GM19351 (cell line): ENCODE measurements at regions not wholly inside any gene's neighbourhood (a gene's known extent, or its start where the extent isn't known, plus 50 kb on each side); places are given as distances from the start of the nearest gene placed in this dataset.

Experiments
- ATAC-seq: cut with Tn5 transposase; IDR thresholded peaks from one replicate; pipeline ENCODE4 v1.9.1; 2021; ENCODE audit warnings: mild to moderate bottlenecking, moderate library complexity; ENCODE audit not compliant: unreplicated experiment

DNA sequence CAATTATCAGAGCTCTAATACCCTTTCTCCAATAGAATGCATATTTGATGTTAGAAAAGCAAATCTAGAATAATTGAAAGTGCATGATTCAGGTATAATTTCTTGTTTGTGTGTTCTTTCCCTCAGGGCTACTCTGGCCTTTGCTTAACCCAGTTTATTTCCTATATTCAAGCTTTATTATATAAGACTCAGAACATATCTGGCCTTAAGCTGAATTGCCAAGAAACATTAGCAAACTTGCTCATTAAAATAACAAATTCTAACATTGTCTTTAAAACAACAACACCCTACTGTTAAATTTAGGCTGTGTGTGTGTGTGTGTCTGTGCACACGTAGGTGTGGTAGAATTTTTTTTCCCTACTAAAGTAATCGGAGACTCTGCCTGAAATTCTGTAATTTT lies 426.5 kb downstream of the UTRN start:
- no peak for ATAC-seq

GRCh38 chr6:144712541-144712940 lies 427.4 kb downstream of the UTRN start:
- no peak for ATAC-seq

- ATAC-seq: no peak
Measured at GRCh38 chr6:144714021-144714712, 429.0 kb downstream of the UTRN start.

GRCh38 chr6:144715344-144715743 lies 430.2 kb downstream of the UTRN start:
- peak; percentile 53 for ATAC-seq

GRCh38 chr6:144718431-144718830 lies 433.3 kb downstream of the UTRN start:
- ATAC-seq: no peak

DNA sequence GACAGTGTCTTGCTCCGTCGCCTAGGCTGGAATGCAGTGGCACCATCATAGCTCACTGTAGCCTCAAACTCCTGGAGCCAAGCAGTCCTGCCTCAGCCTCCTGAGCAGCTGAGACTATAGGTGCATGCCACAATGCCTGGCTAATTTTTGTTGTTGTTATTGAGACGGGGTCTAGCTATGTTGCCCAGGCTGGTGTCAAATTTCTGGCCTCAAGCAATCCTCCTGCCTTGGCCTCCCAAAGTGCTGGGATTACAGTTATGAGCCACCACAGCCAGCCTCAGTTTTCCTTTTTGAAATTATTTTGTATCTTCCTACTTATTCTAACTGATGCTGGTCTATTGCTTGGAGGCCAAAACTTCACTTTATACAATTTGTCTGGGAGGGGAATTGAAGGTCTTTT lies 436.1 kb downstream of the UTRN start:
- ATAC-seq: no peak

DNA sequence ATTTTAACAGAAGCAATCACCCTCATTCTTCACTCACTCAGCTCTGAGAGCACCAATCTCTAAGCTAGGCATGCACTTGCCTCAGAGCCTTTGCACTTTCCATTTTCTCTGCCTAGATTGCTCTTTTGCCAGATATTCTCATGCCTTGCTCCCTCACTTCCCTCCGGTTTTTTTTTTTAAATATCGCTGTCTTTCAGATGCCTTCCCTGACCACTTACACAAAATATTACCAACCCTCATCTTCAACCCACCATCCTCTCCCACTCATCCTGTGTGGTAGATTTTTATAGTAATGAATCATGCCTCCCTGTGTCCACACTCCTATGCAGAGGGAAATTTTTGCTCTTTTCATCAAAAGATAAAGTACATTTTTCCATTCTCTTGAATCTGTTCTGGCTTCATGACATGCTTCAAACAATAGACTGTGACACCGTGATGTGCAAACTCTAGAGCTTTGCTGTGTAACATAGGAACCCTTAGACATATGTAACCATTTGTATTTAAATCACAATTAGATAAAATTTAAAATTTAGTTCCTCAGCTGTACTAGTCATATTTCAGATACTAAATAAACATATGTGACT lies 437.1 kb downstream of the UTRN start:
- no peak for ATAC-seq

GRCh38 chr6:144722925-144723324 lies 437.8 kb downstream of the UTRN start:
- no peak for ATAC-seq

DNA sequence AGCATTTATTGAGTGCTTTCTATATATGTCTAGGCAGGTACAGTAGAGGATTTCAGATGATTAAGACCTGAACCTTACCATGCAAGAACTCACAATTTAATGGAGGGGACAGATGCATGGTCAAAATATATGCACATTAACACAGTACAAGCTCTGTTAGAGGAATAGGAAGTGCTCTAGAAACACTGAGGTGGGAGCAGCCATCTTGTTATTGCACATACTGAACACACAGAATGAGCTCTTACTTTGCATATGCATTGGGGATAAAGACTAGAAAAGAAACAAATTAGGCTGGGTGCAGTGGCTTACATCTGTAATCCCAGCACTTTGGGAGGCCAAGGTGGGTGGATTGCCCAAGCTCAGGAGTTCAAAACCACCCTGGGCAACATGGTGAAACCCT lies 438.3 kb downstream of the UTRN start:
- ATAC-seq: no peak

DNA sequence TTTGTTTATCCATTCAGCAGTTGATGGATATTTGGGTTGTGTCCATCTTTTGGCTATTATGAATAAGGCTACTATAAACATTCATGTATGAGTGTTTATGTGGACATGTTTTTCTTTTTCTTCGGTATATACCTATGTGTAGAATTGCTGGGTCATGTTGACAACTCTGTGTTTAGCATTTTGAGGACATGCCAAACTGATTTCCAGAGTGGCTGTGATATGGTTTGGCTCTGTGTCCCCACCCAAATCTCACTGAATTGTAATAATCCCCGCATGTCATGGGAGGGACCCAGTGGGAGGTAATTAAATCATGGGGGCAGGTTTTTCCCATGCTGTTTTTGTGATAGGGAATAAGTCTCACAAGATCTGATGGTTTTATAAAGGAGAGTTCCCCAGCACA lies 439.7 kb downstream of the UTRN start:
- no peak for ATAC-seq

DNA sequence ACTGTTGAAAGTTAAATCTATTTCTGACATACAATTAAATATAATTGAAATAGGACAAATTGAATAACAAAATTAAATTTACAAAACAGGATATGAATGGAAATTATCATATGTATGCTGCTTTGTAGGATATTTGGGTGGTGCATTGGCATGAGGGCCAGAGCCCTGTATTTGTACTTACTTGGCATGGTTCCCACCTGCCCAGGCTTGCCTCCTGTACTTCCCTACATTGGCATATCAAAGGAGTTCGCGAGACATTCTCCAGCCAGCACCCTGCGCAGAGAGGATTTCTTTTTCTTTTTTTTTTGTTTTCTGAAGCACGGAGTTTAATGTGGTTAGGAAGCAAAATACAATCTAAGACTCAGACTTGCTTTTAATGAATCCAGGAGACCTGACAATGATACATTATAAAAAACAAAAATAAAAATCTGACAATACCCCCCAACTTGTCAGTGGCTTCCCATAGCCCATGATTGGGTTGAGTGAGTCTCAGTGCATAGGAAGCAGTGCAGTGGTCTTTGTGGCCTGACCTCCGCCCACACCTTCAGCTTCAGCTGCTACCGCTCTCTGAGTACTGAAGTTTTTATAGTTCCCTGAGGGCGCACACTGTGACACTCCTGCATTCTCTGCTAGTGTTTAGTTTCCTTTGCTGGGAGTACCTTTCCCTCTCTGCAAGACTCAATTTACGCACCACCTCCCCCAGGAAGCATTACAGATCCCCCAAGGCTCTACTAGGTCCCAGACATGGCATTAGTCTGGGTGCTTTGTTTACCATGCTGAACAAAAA lies 440.8 kb downstream of the UTRN start:
- ATAC-seq: peak; percentile 77

DNA sequence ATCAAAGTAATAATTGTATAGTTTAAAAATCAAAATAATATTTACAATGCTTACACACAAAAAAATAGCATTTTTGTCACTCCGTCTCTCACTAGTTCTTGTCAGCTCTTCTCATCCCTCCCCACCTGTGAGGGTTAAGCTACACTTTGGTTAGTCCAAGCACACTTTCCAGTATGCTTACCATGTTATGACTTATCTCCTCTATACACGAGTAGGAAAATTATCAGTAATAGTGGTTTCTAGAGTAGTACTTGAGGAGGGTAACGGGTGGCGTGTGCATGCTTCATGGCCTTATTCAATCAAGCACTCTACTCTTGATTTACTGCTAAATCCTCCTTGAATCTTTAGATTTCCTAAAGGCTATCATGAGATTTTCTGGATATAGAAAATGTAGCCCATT lies 443.7 kb downstream of the UTRN start:
- ATAC-seq: no peak

DNA sequence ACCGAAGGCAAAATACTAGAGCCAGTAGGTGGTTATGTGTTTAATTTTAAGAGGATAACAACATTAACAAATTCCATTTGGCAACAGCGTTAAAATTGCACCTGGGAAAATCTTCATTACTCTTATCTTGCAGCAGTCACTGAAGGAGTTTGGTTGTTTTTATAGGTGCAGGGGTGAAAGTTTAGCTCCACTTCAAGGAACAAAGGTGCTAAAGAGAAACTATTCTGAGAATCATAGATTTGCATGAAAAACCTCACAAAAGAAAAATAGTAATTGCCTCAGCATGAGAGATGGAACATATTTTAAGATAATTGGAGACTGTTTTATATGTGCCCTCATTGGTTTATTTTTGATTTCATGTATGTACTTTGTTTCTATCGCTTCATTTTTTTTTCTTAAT lies 444.4 kb downstream of the UTRN start:
- ATAC-seq: peak; percentile 69

DNA sequence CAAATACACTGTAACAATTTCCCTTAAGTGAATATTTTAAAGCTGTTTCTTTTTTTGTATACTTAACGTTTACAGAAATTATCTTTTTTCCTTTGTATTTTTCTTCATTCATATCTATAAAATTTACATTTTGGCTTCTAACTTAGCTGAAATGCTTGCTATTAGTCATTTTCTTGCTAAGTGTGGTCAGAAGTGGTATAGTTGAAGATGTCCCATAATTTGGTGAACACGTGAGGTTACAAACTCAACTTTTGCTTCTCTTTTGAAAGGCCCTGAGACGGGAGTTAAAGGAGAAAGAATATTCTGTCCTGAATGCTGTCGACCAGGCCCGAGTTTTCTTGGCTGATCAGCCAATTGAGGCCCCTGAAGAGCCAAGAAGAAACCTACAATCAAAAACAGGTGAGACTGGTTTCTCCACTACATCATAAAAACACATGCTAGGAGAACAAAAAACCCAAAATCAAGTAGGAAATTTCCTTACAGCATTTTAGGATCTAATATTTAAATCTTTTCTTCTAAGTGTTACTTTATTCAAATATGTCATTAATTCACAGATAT lies 445.0 kb downstream of the UTRN start:
- ATAC-seq: peak; percentile 47

DNA sequence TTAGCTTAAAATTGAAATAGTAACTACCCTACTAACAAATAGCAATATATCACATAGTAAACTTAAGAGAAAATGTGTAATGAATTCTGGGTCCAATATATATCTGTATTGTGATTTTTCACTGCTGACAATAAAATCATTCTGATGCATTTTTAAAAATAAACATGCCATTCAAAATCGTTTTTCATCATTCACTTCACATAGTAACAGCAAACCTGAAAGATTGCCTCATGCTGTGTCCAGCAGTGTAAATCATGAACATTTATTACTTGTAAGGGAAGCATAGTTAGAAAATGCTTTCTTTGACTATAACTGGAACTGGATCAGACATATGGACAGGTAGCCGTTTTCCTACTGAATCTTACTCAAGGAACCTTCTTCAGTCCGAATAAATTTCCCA lies 446.1 kb downstream of the UTRN start:
- no peak for ATAC-seq

DNA sequence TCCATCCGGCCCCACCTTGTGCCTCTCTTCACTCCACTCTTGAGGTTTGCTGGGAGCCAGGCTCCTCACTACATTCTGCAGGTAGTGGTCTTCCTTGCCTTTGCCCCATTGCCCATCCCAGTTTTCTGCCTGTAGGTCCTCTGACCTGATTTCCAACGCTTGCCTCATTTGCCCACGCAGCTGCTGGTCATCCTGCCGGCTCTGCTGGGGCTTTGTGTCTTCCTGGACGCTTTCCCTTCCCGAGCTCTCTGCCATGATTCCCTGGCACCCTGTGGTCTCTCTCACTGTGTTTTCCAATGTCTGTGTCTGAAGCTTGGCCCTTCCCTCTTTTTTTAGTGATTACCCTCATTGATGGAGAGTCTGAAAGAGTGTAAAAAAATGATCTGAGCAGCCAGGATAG lies 451.6 kb downstream of the UTRN start:
- no peak for ATAC-seq

- ATAC-seq: no peak
Measured at GRCh38 chr6:144737998-144738397, 452.9 kb downstream of the UTRN start.

DNA sequence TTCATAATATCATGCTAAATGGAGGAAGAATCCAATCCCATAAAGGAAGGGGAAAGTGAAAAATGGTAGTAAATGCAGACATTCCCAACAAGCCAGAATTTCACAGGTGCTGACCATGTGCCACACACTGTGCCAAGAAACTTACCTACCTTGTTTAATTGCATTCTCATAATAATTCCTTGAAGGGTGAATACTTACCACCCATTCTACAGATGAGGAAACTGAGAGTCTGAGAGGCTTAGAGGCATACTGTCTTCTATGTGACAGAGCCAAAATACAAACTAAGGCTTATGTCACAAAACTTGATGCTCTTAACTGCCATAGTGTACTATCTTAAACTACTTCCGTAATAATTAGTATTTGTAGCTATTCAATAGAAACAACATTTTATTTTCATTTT lies 454.7 kb downstream of the UTRN start:
- no peak for ATAC-seq

DNA sequence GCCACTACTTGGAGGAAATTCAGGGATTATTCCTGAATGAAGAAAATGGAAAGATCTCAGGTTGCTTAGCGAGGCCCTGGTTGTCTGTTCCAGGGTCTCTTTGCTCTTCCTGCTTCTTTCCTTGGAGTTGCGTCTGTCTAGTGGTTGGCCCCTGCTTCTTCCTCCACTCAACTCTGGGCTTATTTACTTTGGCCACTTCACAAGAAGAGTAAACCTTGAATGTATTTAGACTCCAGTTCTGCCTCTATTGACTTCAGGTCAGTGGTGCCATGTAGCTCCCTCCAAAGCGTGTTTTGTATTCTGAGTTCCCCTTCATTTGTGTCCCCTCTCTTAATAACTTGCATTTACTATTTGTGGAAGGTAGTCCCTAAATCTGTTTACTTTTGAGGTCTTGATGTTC lies 456.5 kb downstream of the UTRN start:
- no peak for ATAC-seq

- ATAC-seq: no peak
Measured at GRCh38 chr6:144742779-144743178, 457.6 kb downstream of the UTRN start.

DNA sequence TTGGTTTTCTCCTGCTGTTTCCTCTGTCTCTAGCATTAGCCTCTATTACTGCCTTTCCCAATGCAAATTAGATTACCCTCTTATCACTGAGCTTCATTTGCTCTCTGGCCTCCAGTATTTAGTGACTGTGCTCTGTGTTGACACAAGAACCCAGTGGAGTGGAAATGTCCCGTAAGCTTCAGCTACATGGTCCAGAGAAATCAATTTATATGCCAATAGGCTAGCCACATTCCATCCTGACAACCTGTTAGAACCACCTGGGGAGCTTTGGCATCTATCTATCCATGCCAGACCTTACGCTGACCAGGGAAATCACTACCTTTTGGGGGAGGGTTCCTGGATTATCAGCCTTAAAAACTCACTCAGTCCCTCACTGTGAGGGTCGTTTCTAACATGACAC lies 459.6 kb downstream of the UTRN start:
- no peak for ATAC-seq

GRCh38 chr6:144745439-144745838 lies 460.3 kb downstream of the UTRN start:
- no peak for ATAC-seq
